ENCODE measurements at regions not wholly inside any gene's neighbourhood (a gene's known extent, or its start where the extent isn't known, plus 50 kb on each side); places are given as distances from the start of the nearest gene placed in this dataset.
A peak's percentile ranks its signal among the peaks of the same experiment; 100 is the strongest.

DNA sequence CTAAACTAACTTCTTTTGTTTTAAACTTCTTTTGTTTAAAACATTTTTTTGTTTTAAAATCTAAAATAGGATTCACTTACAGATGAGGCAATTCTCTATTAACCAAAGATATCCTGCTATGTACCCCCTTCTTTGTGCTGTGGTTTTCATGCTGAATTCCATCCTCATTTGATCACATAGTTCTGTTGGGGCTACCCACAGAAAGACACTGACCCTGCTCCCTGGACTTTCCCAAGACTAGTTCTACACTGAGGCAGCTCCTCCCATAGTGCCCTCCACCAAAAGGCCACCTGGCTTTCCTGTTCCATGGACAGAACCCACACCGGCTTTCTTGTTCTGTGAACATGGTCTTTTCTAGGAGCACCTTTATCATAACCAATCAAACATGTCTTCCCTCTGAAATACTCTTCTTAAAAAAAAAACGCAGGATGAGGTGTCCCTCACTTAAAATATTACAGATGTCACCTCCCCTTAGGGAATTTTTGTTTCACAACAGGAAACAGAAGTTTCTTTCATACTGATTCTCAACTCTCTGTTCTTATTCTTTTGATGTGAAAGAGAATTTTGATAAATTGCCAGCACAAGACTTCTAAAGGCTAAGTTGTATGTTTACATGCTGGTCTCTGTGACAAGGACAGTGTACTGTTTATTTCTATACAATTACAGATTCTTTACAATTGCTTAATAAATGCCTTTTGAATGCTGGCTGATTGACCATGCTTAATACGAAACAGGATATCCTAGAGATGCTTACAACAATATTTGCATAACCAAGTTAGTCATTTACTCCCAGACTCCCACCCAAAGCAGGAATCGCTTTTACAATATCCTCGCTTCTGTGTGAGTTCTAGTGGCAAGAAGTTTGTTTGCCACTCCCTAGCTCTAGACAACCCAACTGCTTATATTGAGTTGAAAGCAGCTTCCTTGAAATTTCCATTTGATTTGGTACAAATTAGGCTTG is 300.4 kb downstream of the DTWD2 start:
- DNase-seq (ENCODE audit: low spot score): no peak

DNA sequence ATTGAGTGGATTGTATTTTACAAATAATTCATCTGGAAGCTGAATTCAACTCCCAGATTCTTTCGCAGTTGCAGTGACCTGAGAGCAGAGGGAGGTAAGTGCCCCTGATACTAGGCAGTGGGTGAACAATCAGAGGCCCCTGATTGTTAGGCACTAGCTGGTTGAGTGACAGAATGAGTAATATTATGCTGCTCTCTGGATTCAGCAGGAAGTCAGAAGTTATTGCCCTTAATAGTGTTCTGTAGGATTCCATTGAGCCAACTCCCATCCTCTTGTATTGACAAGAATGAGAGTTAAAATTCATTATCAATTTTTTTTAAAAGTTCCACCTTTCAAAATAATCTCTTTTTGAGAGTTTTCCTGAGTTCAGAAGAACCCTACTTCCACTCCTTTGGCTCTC is 301.2 kb downstream of the DTWD2 start:
- no peak for DNase-seq (ENCODE audit: low spot score)

DNA sequence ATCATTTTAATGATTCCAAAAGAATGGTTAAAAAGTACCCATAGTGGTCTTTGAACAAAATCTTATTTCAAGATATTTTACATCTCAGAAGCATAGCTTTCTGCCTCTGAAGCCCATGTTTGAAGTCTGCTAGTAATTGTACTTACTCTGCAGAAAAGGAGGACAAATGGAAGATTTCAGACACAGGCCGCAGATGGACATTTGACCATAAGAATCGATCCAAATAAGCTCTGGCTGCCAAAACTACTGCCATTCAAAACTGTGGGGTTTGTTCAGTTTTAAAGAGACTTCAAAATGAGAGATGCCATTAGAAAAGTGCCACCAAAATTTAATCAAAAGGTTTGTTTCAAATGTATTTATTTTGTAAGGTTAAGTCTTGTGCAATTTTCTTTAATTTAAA is 306.7 kb downstream of the DTWD2 start:
- no peak for DNase-seq (ENCODE audit: low spot score)

DNA sequence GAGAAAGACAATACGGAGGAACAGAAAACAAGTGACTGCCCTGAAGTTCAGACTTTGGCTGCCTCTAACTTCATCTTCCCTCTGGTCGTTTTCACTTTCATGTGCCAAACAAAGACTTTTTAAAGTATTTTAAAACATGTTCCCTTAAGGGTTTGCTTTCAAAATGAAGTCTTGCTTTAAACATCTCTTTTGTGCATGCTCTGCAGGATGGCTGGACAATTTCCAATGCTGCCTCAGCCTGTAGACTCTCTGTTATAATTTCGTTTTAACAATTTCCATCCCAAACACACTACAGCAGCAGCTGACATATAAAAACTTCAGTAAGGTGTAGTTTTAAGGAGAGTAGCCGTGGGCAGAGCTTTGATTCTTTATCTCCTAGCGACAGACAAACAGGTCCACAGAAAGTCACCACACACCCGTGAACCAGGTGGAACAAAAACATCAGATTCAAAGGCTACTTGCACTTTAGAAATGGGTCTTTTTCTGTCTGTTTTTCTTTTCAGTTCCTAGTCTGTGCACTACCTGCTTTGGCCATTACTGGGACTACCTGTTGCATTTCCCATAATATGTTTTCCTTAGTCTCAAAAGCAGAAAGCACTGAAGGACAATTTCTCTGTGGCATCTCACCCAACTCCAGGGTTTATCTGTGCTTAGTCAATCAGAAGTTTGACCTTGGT is 308.9 kb downstream of the DTWD2 start:
- DNase-seq (ENCODE audit: low spot score): no peak

DNA sequence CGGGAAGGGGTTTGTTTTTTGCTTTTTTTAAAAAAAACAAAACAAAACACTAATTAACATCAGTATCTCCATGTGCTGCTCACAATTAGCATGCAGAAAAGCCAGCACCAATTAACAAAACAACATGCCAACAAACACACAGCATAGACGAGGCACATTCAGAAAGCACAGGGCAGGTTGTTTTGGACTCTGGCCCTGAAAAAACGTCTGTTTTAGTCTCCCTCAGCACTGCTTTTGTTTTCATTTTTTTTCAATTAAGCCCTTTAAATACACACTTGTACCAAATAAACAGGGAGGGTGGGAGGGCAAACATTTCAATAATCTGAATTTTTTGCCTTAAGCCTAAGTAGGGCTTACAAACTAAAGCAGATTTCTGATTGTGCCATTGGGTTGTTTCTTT is 309.6 kb downstream of the DTWD2 start:
- no peak for DNase-seq (ENCODE audit: low spot score)

DNA sequence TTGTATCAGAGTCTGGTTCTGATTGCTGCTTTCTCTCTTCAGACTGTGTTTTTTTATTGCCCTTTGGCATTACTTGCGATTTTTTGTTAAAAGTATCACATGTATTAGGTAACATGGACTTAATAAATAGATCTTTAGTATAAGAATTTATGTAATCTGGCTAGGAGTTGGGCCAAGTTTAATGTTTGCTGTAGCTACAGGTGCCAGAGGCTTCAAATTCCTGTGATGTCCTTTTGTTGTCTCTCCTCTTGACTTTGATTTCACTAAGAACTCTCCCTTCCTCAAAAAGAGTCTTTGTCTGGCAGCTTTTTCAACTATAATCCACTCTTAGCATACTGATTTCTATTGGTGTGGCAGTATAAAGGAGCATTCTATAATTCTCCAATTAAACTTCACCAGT is 313.1 kb downstream of the DTWD2 start:
- no peak for DNase-seq (ENCODE audit: low spot score)

DNA sequence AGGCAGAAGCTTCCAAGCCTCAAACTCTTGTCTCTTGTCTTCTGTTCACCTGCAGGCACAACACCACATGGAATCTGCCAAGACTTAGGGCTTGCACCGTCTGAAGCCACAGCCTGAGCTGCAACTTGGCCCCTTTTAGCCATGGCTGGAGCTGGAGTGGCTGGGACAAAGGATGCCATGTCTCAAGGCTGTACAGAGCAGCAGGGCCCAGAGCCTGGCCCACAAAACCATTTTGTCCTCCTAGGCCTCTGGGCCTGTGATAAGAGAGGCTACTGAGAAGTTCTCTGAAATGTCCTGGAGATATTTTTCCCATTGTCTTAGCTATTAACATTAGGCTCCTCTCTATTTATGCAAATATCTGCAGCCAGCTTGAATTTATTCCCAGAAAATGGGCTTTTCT is 330.8 kb downstream of the DTWD2 start:
- DNase-seq (ENCODE audit: low spot score): no peak

DNA sequence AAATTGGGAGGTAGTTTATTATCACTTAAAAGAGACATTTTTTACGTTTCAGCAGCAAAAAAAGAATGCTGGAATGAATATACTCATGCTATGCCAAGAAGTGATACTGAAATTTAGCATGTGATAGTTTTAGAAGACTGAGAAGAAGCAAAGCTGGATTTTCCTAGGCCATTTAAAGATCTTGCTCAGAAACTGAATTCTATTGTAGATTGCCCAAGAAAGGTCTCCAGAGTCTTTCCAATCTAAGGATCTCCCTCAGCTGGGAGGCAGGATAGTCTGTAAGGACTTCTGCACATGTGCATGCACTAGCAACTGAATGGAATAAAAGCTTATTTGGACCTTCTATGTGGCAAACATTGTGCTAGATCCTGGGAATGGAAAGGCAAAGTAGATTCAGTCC is 334.5 kb downstream of the DTWD2 start:
- no peak for DNase-seq (ENCODE audit: low spot score)

DNA sequence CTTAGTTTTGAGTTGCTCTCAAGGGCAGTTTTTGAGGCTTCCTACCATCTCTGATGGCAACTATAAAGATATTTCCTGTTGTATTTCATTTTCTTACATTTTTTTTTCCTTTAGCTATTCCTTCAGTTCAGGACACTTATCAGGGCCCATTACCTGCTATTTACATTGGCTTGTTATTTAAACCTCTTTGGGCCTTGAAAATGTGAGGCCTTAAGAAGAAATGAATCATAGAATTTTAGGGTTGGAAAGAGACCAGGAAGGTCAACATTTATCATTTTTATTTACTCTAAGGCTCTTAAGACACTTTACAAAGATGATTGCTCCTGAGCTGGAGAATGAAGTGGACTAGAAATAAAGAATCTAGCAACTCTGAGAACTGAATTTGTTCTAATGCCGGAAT is 335.2 kb downstream of the DTWD2 start:
- no peak for DNase-seq (ENCODE audit: low spot score)

DNA sequence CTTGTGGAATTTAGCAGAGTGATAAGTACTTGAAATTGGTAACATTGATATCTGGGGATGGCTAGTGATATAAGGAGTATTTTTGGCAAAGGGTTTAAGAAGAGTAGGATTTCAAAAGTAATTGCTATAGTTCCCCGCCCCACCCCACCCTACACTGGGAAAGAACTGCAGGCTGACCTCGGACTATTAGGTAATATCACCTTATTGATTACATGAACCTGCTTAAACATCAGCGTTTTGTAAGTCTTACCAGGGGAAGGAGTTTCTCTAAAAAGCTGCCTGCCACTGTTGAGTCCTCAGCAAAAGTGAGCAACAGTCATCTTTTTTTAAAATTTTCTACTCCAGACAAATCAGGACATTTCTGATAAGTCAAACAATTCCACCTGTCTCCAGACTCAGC is 337.3 kb downstream of the DTWD2 start:
- no peak for DNase-seq (ENCODE audit: low spot score)

DNA sequence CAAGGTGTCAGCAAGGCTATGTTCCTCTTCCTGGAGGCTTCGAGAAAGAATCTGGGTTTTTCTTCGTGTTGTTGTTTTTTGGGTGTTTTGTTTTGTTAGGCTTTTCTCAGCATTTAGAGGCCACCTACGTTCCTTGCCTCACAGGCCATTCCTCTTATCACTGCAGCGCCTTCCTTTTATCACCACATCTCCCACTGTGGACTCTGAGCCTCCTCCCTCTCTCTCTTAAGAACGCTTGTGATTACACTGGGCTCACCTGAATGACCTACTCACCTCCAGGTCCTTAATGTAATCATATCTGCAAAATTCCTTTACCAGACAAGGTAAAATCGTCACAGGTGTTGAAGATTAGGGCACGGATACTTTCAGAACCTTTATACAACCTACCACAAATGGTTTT is 340.8 kb downstream of the DTWD2 start:
- DNase-seq (ENCODE audit: low spot score): no peak

DNA sequence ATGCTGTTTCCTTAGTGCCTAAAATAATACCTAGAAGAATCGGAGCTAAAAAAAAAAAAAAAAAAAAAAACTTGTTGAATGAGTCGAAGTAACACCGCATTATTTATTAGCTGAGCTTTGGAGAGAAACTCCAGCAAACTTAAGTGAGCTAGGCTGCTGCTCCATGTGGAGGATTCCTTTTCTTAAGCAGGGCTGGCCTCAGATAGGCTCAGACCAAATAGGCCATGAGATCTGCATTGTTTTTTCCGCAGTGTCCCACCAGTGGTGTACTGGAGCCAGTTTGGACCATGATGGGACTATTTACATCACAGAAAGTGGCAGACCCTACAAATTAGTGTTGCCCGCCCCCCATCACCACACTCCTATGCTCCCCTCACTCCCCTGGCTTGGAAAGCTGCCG is 341.4 kb downstream of the DTWD2 start:
- DNase-seq (ENCODE audit: low spot score): no peak

DNA sequence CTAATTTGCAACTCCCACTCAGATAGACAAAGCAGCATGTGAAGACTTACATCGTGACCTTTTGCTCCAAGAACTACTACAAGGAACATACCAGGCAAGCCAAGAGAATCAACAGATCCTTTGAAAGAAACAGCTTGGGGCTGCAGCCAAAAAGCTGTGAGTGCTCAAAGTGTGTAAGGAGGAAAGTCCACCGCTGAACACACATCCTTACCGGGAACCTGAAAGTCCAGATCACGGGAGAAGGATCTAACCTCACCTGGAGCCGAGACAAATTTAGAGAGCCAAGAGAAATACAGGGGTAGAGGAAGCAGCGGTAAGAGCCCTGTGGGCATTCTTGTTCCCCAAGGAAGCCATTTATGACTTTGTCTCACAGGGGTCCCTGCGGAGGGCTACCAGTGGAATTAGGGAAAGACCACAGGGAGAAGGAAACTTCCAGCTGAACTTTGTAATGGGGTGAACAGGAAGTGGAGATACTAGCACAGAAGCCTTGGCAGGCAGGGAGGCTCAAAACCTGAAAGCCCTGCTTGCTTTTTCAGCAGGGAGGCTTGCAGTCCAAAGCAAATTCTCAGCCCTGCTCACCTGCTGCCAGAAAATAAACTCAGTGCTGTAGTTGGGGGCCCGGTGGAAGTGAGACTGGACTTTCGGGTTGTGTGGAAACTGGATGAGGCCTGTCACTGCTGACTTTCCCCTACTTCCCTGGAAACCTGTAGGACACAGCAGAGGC is 350.2 kb downstream of the DTWD2 start:
- DNase-seq (ENCODE audit: low spot score): no peak

DNA sequence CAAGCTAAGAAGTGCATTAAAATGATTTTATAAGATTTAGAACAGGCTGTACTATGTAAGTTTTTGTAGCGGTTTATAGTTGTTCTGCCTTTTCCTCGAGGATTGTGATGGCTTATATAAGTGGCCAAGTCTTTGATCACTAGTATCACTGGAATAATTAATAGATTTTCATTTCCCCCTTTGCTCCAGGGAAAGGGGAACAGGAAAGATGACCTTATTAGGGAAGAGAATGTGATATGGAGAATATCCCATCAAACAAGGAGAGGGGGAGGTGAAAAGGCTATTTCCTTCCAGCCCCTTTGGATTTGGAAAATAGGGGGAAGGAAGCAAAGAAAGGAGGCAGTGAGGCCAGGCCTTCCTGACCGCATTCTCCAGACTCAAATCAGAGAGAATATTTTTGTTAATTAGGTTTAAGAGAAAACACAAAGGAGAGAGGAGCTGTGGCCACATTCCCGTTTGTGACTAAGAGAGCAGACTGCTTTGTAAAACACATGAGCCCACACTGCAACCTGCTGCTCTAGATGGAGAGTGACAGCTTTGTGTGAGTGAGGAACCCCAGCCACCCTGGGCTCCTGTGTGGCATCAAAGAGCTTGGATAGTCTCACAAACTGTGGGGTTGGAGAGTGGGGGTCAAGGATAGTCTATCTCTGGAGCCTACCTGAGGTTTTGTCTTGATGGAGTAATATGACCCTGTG is 359.5 kb downstream of the DTWD2 start:
- DNase-seq (ENCODE audit: low spot score): no peak

DNA sequence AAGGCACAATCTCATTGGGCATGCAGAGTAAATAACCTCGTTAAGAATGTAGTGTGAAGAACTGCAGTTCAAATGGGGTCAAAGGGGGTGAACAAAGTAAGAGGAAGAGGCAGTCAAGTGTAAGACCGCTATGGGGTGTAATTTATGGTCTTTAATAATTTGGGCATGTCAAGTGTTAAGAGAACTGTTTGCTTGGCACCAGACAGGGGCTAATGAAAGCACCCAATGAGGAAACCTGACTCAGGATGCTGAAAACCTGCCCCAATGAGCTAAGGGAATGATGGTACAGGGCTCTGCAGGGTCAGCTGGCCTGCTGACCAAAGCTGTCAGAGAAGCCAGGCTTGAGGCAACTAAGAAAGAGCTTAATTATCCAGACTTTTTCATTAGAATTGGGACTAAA is 368.1 kb downstream of the DTWD2 start:
- DNase-seq (ENCODE audit: low spot score): no peak

DNA sequence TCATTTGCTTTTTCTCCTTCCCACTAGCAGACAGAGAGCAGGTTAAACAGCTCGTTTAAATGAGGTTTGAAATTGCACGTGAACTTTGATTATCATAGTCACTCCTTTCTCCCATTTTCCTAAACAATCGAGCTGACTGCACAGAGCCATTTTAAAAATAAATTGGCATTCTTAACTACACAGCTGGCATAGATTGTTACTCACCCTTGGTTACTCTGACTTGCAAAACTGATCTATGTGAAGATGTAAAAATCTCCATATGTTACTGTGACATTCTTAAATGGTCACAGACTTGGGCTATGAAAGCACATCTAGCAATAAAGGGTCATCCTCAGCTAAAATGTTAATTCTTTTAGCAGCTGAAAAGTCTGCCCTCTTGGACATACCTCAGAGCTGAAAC is 368.5 kb downstream of the DTWD2 start:
- no peak for DNase-seq (ENCODE audit: low spot score)

DNA sequence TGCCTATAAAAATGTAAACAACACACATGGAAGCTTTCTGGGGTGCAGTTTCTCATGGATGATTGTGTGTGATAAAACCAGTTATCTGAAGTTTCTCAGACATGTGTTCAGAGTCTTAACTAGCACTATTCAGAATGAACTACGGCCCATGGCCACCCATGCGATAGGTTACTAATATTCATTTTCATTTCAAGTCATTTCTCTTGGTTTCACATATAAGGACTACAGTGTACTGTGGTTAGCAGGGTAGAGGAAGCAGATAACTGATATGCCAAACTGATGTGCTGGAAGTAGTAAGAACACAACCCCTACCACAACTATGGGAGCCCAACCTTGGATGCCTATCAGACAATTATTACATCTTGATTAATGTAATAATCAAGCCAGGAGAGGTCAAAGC is 372.1 kb downstream of the DTWD2 start:
- DNase-seq (ENCODE audit: low spot score): no peak

DNA sequence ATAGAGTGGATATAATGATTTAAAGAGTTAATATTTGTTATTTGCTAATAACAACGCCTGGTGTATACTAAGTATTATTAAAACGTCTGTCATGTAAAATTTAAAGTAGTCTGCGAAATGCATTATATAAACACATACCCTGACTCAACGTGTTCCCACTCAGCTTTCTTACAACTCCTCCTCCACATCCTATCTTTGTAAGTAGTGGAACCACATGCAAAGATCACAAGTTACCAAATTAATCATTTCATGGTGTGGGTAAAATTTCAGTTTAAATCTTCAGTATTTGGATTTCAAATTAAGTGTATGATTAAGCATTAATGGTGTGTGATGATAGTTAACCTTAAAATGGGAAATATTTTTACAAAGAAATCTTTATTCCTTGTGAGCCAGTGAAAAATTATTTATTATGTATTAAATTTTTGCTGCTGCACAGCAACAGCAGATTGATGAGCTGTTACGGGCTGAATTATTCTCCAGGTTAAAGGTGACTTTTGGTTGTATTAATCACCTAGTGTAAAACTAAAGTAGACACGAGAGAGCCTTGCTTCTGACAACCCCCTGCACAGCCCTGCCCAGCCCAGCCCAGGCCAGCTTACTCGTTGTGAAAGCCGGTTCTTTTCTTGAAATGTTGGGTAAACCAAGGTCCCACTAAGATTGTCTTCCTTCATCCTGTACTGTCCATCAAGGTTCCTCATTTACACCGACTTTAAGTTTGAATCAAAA is 373.5 kb downstream of the DTWD2 start:
- DNase-seq (ENCODE audit: low spot score): no peak

DNA sequence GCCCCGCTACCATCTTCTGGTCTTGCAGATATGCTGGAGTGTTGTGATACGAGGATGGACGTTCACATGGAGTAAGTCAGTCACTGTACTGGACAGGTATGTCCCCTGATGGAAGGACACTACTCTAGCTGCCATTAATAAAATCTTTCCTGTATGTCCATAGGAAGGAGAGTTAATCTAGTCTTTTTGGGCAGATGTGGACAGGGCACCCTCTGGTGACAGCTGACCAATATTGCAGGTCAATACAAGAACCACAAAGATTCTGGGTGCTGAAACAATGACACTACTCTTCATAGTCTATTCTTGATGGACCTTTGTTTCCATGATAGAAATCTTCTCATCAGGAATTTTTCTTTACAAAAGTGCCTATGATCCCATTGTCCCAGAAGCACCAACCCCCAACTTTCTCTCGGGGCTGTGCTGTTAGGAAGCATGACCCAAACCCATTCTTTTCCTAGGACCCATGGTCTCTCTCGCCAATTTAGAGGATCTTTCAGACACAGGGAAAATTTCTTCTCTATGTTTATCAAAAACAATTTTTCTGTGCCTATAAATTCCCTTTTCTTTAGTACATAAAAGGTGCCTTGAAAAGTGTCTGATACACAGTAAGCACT is 376.9 kb downstream of the DTWD2 start:
- peak; percentile 54 for DNase-seq (ENCODE audit: low spot score)

DNA sequence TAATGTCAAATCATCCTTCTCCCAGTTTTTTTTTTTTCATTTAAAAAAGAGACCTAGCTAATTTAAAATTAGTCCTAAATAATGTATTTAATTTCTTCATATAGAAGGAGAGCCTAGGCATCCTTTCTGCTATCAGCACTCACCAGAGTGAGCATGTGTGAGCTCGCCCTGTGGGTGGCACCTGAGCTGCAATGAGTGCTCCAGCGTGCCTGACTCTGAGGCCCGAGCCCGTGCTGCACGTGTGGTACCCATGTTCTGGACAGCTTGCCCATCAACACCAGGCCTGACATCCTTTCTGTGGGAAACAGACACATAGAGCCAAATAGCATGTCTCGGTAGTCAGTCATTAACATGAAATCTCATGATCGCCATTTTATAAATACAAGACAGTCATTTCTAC is 381.4 kb downstream of the DTWD2 start:
- no peak for DNase-seq (ENCODE audit: low spot score)

DNA sequence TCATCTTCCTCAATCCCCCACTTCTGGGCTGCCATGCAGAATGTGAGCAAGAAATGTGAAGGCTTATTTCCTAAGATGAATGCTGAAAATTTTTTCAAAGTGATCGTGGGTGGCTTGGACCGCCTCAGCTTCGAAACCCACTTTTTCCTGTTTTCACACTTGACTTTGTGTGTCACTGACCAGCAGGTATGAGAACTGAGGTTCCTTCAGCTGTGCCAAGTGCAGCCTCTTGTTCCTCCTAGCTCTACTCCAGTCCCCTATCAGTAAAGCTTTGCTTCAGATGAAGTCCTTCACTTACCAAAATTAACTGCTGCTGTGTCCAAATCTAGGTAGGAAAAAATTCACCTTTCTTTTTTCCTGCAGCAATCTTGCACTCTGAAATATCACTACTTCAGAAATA is 382.6 kb downstream of the DTWD2 start:
- DNase-seq (ENCODE audit: low spot score): no peak
